ENCODE measurements at regions not wholly inside any gene's neighbourhood (a gene's known extent, or its start where the extent isn't known, plus 50 kb on each side); places are given as distances from the start of the nearest gene placed in this dataset.

DNA sequence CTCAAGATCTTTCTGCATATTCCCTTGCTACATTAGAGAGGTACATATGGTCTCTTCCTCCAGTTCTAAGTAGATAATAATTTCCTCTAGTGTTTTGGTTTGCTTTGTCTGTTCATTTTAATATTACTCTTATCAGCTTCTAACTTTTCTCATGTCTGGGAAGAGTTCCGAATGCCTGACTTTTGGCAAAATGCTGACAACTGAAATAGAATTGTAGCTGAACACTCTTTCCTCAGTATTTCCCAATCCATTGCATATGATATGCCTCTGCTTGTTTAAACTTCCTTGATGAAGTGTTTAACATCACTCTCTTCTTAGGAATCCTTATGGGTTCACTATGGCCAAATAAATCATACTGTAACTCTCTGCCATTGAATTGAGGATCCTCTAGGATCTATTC, 1510.1 kb downstream of the MRPL39 start:
- no peak for TF ChIP-seq GATA2 (IDR thresholded peaks at IDR 0.05; ENCODE audit: low read depth, low read length)
- TF ChIP-seq GATA3 (IDR thresholded peaks at IDR 0.05; ENCODE audit: low read depth, low read length), result no peak
